Liver (tissue), 8 donors: ENCODE measurements at regions not wholly inside any gene's neighbourhood (a gene's known extent, or its start where the extent isn't known, plus 50 kb on each side); places are given as distances from the start of the nearest gene placed in this dataset.

ENCODE experiments used
- DNase-seq: peaks from one replicate; pipeline ENCODE4 v3.0.0-alpha.2; 2017; ENCODE audit warnings: low spot score
- H3K27ac ChIP-seq, 2 donors: one replicate each; pipeline ENCODE4 v1.7.0; 2013; ENCODE audit warnings: inconsistent platforms in 2 of 2, low read length in 2 of 2, control low read depth in 1 of 2, low read depth in 1 of 2, mild to moderate bottlenecking in 1 of 2
- H3K27me3 ChIP-seq, 4 donors: one replicate each; pipeline versions ENCODE4 v1.6.1 to v1.7.0; 2013; ENCODE audit warnings: low read length in 3 of 4, inconsistent platforms in 1 of 4, mild to moderate bottlenecking in 1 of 4, moderate library complexity in 1 of 4; ENCODE audit not compliant: control insufficient read depth in 4 of 4, insufficient read depth in 4 of 4
- H3K36me3 ChIP-seq, 4 donors: one replicate each; pipeline versions ENCODE4 v1.6.1 to v1.7.0; 2013; ENCODE audit warnings: low read length in 3 of 4, mild to moderate bottlenecking in 3 of 4, low read depth in 1 of 4, moderate library complexity in 1 of 4; ENCODE audit not compliant: control insufficient read depth in 4 of 4, insufficient read depth in 3 of 4
- H3K4me1 ChIP-seq, 4 donors: one replicate each; pipeline versions ENCODE4 v1.6.1 to v1.7.0; 2013; ENCODE audit warnings: low read length in 3 of 4, mild to moderate bottlenecking in 3 of 4, moderate library complexity in 1 of 4; ENCODE audit not compliant: control insufficient read depth in 4 of 4, insufficient read depth in 4 of 4
- H3K4me3 ChIP-seq, 3 donors: one replicate each; pipeline versions ENCODE4 v1.6.1 to v1.7.0; 2013; ENCODE audit warnings: low read length in 3 of 3, control low read depth in 1 of 3, low read depth in 1 of 3, mild to moderate bottlenecking in 1 of 3
- H3K9ac ChIP-seq, 2 donors: one replicate each; pipeline ENCODE4 v1.7.0; 2013; ENCODE audit warnings: low read length in 2 of 2, mild to moderate bottlenecking in 2 of 2, moderate library complexity in 2 of 2, control low read depth in 1 of 2, low read depth in 1 of 2
- H3K9me3 ChIP-seq, 4 donors: one replicate each; pipeline versions ENCODE4 v1.6.1 to v1.7.0; 2013; ENCODE audit warnings: low read length in 3 of 4; ENCODE audit not compliant: control insufficient read depth in 4 of 4
- EGR1 ChIP-seq, 2 donors: IDR thresholded peaks; 2 replicates each; pipeline ENCODE4 v1.6.1; 2016 to 2018; ENCODE audit warnings: antibody characterized with exemption in 2 of 2, low read depth in 2 of 2
- FOXA1 ChIP-seq: IDR thresholded peaks from 2 replicates; pipeline ENCODE4 v1.6.1; 2016; ENCODE audit warnings: antibody characterized with exemption
- FOXA2 ChIP-seq: IDR thresholded peaks from 2 replicates; pipeline ENCODE4 v1.6.1; 2016; ENCODE audit warnings: antibody characterized with exemption
- HNF4A ChIP-seq, 2 donors: conservative IDR thresholded peaks; 2 replicates each; pipeline ENCODE4 v1.6.1; 2016; ENCODE audit warnings: antibody characterized with exemption in 2 of 2, mild to moderate bottlenecking in 2 of 2
- HNF4G ChIP-seq: IDR thresholded peaks from 2 replicates; pipeline ENCODE4 v1.6.1; 2016; ENCODE audit warnings: antibody characterized with exemption
- JUND ChIP-seq, 2 donors: IDR thresholded peaks; 2 replicates each; pipeline ENCODE4 v1.6.1; 2016; ENCODE audit warnings: antibody characterized with exemption in 2 of 2
- NR2F2 ChIP-seq: IDR thresholded peaks from 2 replicates; pipeline ENCODE4 v1.6.1; 2016; ENCODE audit warnings: antibody characterized with exemption
- RAD21 ChIP-seq, 2 donors: IDR thresholded peaks; 2 replicates each; pipeline ENCODE4 v1.6.1; 2016; ENCODE audit warnings: antibody characterized with exemption in 2 of 2, mild to moderate bottlenecking in 2 of 2
- RXRA ChIP-seq, 2 donors: IDR thresholded peaks; 2 replicates each; pipeline ENCODE4 v1.6.1; 2017 to 2018; ENCODE audit warnings: antibody characterized with exemption in 2 of 2, mild to moderate bottlenecking in 1 of 2
- SP1 ChIP-seq: IDR thresholded peaks from 2 replicates; pipeline ENCODE4 v1.6.1; 2018; ENCODE audit warnings: antibody characterized with exemption, mild to moderate bottlenecking
- TAF1 ChIP-seq: conservative IDR thresholded peaks from 2 replicates; pipeline ENCODE4 v1.6.1; 2016; ENCODE audit warnings: antibody characterized with exemption, mild to moderate bottlenecking
- YY1 ChIP-seq: IDR thresholded peaks from 2 replicates; pipeline ENCODE4 v1.6.1; 2016; ENCODE audit warnings: antibody characterized with exemption, mild to moderate bottlenecking
- WGBS: extraction: QIAGEN DNeasy Blood & Tissue Kit; methylation state at CpG from one replicate; pipeline ENCODE4 v1.1.7; 2013; 5-methylcytosine and 5-hydroxymethylcytosine counted together
- TF ChIP-seq, protein P1 (sequence below): IDR thresholded peaks from 2 replicates; pipeline ENCODE4 v1.6.1; 2016; ENCODE audit warnings: antibody characterized with exemption
- TF ChIP-seq, protein P2 (sequence below): IDR thresholded peaks from 2 replicates; pipeline ENCODE4 v1.6.1; 2016; ENCODE audit warnings: antibody characterized with exemption
- TF ChIP-seq, protein P3 (sequence below): IDR thresholded peaks from 2 replicates; pipeline ENCODE4 v1.6.1; 2016; ENCODE audit warnings: antibody characterized with exemption
- TF ChIP-seq, protein P4 (sequence below): IDR thresholded peaks from 2 replicates; pipeline ENCODE4 v1.6.1; 2016; ENCODE audit warnings: antibody characterized with exemption, mild to moderate bottlenecking
- TF ChIP-seq, protein P5 (sequence below): fragments of 150-350 bp; IDR thresholded peaks from 2 replicates; pipeline ENCODE4 v1.5.1; 2017; ENCODE audit warnings: improper control_type of control experiment, low read depth, low read length; ENCODE audit not compliant: missing input control
- donor health status: healthy.
- donor health status: healthy.
- donor health status: healthy.
- donor health status: healthy.
- donor health status: healthy.

DNA sequence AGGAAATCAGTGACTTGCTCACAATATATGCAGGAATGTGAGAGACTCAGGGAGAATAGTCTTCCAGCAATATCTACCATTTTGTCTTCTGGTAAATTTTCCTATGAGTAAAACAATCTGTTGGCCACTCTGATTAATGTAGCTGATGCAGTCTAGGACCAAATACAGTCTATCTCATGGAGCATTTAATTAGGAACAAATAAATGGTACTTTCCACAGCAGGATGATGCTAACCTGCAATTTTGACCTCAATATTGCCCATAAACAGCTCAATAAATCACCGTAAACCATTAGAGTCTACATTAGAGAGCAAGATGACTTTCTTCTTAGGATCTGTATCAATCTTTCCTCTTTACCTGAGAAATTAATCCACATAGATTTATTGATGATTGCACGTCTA lies 567.7 kb upstream of the B3GALT2 start:
- TF ChIP-seq, protein P1, sequence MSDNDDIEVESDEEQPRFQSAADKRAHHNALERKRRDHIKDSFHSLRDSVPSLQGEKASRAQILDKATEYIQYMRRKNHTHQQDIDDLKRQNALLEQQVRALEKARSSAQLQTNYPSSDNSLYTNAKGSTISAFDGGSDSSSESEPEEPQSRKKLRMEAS = no peak
- TF ChIP-seq FOXA1 = no peak
- TF ChIP-seq RAD21 (IDR thresholded peaks at IDR 0.05) = no peak
- TF ChIP-seq TAF1 = no peak
- TF ChIP-seq, protein P2, sequence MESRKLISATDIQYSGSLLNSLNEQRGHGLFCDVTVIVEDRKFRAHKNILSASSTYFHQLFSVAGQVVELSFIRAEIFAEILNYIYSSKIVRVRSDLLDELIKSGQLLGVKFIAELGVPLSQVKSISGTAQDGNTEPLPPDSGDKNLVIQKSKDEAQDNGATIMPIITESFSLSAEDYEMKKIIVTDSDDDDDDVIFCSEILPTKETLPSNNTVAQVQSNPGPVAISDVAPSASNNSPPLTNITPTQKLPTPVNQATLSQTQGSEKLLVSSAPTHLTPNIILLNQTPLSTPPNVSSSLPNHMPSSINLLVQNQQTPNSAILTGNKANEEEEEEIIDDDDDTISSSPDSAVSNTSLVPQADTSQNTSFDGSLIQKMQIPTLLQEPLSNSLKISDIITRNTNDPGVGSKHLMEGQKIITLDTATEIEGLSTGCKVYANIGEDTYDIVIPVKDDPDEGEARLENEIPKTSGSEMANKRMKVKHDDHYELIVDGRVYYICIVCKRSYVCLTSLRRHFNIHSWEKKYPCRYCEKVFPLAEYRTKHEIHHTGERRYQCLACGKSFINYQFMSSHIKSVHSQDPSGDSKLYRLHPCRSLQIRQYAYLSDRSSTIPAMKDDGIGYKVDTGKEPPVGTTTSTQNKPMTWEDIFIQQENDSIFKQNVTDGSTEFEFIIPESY = no peak
- TF ChIP-seq, protein P3, sequence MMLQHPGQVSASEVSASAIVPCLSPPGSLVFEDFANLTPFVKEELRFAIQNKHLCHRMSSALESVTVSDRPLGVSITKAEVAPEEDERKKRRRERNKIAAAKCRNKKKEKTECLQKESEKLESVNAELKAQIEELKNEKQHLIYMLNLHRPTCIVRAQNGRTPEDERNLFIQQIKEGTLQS = no peak
- no peak for TF ChIP-seq HNF4A (conservative IDR thresholded peaks at IDR 0.05)
- TF ChIP-seq, protein P4, sequence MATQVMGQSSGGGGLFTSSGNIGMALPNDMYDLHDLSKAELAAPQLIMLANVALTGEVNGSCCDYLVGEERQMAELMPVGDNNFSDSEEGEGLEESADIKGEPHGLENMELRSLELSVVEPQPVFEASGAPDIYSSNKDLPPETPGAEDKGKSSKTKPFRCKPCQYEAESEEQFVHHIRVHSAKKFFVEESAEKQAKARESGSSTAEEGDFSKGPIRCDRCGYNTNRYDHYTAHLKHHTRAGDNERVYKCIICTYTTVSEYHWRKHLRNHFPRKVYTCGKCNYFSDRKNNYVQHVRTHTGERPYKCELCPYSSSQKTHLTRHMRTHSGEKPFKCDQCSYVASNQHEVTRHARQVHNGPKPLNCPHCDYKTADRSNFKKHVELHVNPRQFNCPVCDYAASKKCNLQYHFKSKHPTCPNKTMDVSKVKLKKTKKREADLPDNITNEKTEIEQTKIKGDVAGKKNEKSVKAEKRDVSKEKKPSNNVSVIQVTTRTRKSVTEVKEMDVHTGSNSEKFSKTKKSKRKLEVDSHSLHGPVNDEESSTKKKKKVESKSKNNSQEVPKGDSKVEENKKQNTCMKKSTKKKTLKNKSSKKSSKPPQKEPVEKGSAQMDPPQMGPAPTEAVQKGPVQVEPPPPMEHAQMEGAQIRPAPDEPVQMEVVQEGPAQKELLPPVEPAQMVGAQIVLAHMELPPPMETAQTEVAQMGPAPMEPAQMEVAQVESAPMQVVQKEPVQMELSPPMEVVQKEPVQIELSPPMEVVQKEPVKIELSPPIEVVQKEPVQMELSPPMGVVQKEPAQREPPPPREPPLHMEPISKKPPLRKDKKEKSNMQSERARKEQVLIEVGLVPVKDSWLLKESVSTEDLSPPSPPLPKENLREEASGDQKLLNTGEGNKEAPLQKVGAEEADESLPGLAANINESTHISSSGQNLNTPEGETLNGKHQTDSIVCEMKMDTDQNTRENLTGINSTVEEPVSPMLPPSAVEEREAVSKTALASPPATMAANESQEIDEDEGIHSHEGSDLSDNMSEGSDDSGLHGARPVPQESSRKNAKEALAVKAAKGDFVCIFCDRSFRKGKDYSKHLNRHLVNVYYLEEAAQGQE = no peak
- no peak for TF ChIP-seq RXRA (IDR thresholded peaks at IDR 0.05)
- TF ChIP-seq SP1 = no peak
- TF ChIP-seq YY1 = no peak
- TF ChIP-seq, protein P5, sequence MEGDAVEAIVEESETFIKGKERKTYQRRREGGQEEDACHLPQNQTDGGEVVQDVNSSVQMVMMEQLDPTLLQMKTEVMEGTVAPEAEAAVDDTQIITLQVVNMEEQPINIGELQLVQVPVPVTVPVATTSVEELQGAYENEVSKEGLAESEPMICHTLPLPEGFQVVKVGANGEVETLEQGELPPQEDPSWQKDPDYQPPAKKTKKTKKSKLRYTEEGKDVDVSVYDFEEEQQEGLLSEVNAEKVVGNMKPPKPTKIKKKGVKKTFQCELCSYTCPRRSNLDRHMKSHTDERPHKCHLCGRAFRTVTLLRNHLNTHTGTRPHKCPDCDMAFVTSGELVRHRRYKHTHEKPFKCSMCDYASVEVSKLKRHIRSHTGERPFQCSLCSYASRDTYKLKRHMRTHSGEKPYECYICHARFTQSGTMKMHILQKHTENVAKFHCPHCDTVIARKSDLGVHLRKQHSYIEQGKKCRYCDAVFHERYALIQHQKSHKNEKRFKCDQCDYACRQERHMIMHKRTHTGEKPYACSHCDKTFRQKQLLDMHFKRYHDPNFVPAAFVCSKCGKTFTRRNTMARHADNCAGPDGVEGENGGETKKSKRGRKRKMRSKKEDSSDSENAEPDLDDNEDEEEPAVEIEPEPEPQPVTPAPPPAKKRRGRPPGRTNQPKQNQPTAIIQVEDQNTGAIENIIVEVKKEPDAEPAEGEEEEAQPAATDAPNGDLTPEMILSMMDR = no peak
- no peak for TF ChIP-seq FOXA2
- TF ChIP-seq NR2F2 = no peak
- no peak for TF ChIP-seq JUND (IDR thresholded peaks at IDR 0.05)
- Histone ChIP-seq H3K36me3 (no peaks in the 10 kb centered on the region), H3K27me3 (no peaks in the 10 kb centered on the region), H3K27ac (no peak overlapping the region), H3K9ac (no peak overlapping the region), H3K4me1 (no peaks in the 10 kb centered on the region), H3K9me3 (no peaks in the 10 kb centered on the region), H3K4me3 (no peak overlapping the region)
- DNase-seq = no peak
- 98% methylated on average over 2 of the region's 2 CpGs for WGBS

DNA sequence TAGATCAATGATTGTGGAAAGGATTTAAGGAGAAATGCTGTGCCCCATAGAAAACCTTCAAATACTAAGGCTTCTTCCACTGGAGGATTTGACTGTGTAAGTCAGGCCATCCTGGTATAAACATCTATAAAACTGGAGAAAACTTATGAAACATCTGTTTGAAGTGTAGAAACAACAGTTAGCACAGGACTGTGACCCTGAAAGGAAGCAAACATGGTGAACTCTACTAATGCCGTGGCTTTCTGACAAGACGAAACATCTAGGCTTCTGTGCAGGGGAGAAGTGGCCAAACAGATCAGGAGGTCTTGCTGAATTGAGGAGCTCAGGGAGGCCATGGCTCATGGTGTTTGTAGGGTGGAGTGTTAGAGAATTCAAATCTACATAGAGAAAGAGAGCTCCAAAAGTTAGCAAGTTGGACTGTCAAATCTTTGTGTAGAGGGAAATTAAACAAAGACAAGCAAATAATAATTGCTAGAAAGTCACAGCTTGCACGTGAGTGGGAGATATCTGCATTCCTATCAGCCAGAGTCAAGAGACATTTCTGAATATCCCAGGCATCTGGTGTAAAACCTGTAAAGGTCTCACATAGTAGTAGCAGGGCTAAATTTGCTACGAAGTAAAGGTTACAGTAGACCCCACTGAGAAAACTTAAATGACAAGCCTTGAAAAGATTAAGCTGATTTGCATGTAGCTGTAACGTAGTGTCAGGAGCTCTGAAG lies 566.8 kb upstream of the B3GALT2 start:
- 57% methylated on average over 5 of the region's 5 CpGs for WGBS

More for the DNA sequence above, 566.8 kb upstream of the B3GALT2 start:
- H3K4me3 ChIP-seq = no peak overlapping the region
- H3K4me1 ChIP-seq = no peaks in the 10 kb centered on the region
- DNase-seq = no peak
- H3K36me3 ChIP-seq = no peaks in the 10 kb centered on the region
- H3K27ac ChIP-seq = no peak overlapping the region
- no peaks in the 10 kb centered on the region for H3K9me3 ChIP-seq
- TF ChIP-seq FOXA2 (peak; percentile 48), EGR1 (IDR thresholded peaks at IDR 0.05; ENCODE audit: low read depth in 2 of 2) (no peak), RXRA (IDR thresholded peaks at IDR 0.05) (peak in 1 of 2 donors; percentile 56), NR2F2 (no peak), HNF4A (conservative IDR thresholded peaks at IDR 0.05) (peak in 1 of 2 donors; percentile 64), HNF4G (no peak), RAD21 (IDR thresholded peaks at IDR 0.05) (peak in 1 of 2 donors; percentile 10), JUND (IDR thresholded peaks at IDR 0.05) (peak in 1 of 2 donors; percentile 15), YY1 (peak; percentile 41), SP1 (no peak)
- TF ChIP-seq, protein P2 = no peak
- H3K9ac ChIP-seq = no peak overlapping the region
- no peaks in the 10 kb centered on the region for H3K27me3 ChIP-seq
